Thoracic aorta (tissue), 2 donors: ENCODE measurements at regions not wholly inside any gene's neighbourhood (a gene's known extent, or its start where the extent isn't known, plus 50 kb on each side); places are given as distances from the start of the nearest gene placed in this dataset.

ENCODE experiments used
- ATAC-seq: fragments of 150-250 bp; one replicate; pipeline ENCODE4 v1.8.0; 2017; ENCODE audit warnings: low read depth; ENCODE audit not compliant: insufficient number of reproducible peaks, low FRiP score
- DNase-seq: peaks from one replicate; pipeline ENCODE4 v3.0.0-alpha.2; 2020; ENCODE audit warnings: low spot score
- H3K27ac ChIP-seq, 2 donors: fragments of 200-600 bp; sonication (generic); 1 replicate in 1 of 2; 2 replicates in 1 of 2; pipeline ENCODE4 v1.5.1; 2016; ENCODE audit warnings: mild to moderate bottlenecking in 2 of 2, moderate library complexity in 2 of 2
- H3K27me3 ChIP-seq: fragments of 200-600 bp; sonication (generic); replicated peaks from 2 replicates; pipeline ENCODE4 v1.6.0; 2016; ENCODE audit warnings: mild to moderate bottlenecking; ENCODE audit not compliant: insufficient read depth
- H3K36me3 ChIP-seq: fragments of 200-600 bp; sonication (generic); one replicate; pipeline ENCODE4 v1.5.1; 2016
- H3K4me1 ChIP-seq, 2 donors: fragments of 200-600 bp; sonication (generic); 1 replicate in 1 of 2; 2 replicates in 1 of 2; pipeline versions ENCODE4 v1.5.1 to v1.6.0; 2016; ENCODE audit warnings: low read depth in 2 of 2, mild to moderate bottlenecking in 1 of 2; ENCODE audit not compliant: control insufficient read depth in 1 of 2
- H3K4me3 ChIP-seq: fragments of 200-600 bp; sonication (generic); 2 replicates; pipeline ENCODE4 v1.5.1; 2016; ENCODE audit warnings: mild to moderate bottlenecking
- H3K9me3 ChIP-seq: fragments of 200-600 bp; sonication (generic); 2 replicates; pipeline ENCODE4 v1.5.1; 2016
- CTCF ChIP-seq: fragments of 200-600 bp; sonication (generic); IDR thresholded peaks from one replicate; pipeline ENCODE4 v1.5.1; 2019; ENCODE audit warnings: antibody characterized with exemption

GRCh38 chr4:180596888-180597483 is 1646.2 kb upstream of the TENM3 start:
- no peaks in the 10 kb centered on the region for H3K27me3 ChIP-seq
- no peaks in the 10 kb centered on the region for H3K36me3 ChIP-seq
- H3K4me1 ChIP-seq, result no peaks in the 10 kb centered on the region
- no peaks in the 10 kb centered on the region for H3K9me3 ChIP-seq
- ATAC-seq (no peak), DNase-seq (no peak)
- H3K27ac ChIP-seq, result no peak overlapping the region
- H3K4me3 ChIP-seq, result no peak overlapping the region
- no peak for TF ChIP-seq CTCF

DNA sequence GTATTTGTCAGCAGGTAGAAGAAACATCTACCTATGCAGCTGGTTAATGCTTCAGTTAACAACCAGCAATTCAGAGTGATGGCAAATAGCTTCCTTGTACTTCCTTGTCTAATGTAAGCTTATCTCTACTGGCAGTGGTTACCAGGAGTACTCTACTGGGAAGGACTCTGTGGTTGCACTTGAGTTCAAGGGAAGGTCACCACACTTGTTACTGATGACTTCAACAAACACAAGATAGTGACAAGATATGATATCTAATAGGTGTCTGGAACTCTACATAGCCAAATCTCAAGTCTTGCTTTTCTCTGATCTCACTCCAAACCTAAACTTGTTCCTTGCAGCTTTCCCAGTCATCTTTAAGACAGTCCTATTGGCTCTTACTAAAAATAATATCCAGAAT is 1644.9 kb upstream of the TENM3 start:
- H3K4me3 ChIP-seq, result no peak overlapping the region
- TF ChIP-seq CTCF, result no peak
- H3K4me1 ChIP-seq, result no peaks in the 10 kb centered on the region
- no peak overlapping the region for H3K27ac ChIP-seq
- H3K36me3 ChIP-seq, result no peaks in the 10 kb centered on the region
- H3K27me3 ChIP-seq, result no peaks in the 10 kb centered on the region
- ATAC-seq, result no peak
- no peak for DNase-seq
- no peaks in the 10 kb centered on the region for H3K9me3 ChIP-seq

GRCh38 chr4:180603791-180604190 is 1639.4 kb upstream of the TENM3 start:
- no peak for ATAC-seq
- TF ChIP-seq CTCF, result no peak
- no peak overlapping the region for H3K4me3 ChIP-seq
- H3K9me3 ChIP-seq, result no peaks in the 10 kb centered on the region
- H3K4me1 ChIP-seq, result no peaks in the 10 kb centered on the region
- no peaks in the 10 kb centered on the region for H3K27me3 ChIP-seq
- no peak for DNase-seq
- H3K36me3 ChIP-seq, result no peaks in the 10 kb centered on the region
- no peak overlapping the region for H3K27ac ChIP-seq

- Histone ChIP-seq H3K4me1 (no peaks in the 10 kb centered on the region), H3K27ac (no peak overlapping the region), H3K4me3 (no peak overlapping the region), H3K9me3 (no peaks in the 10 kb centered on the region), H3K36me3 (no peaks in the 10 kb centered on the region), H3K27me3 (no peaks in the 10 kb centered on the region)
- TF ChIP-seq CTCF, result no peak
- DNase-seq, result no peak
- no peak for ATAC-seq
These were observed 1632.9 kb upstream of the TENM3 start for GRCh38 chr4:180610324-180610723.

- no peak overlapping the region for H3K27ac ChIP-seq
- no peaks in the 10 kb centered on the region for H3K27me3 ChIP-seq
- no peaks in the 10 kb centered on the region for H3K4me1 ChIP-seq
- H3K4me3 ChIP-seq, result no peak overlapping the region
- no peak for TF ChIP-seq CTCF
- no peaks in the 10 kb centered on the region for H3K9me3 ChIP-seq
- H3K36me3 ChIP-seq, result no peaks in the 10 kb centered on the region
- ATAC-seq, result no peak
- no peak for DNase-seq
These were observed 1627.5 kb upstream of the TENM3 start for GRCh38 chr4:180615746-180616145.
